ENCODE measurements at regions not wholly inside any gene's neighbourhood (a gene's known extent, or its start where the extent isn't known, plus 50 kb on each side); places are given as distances from the start of the nearest gene placed in this dataset.

DNA sequence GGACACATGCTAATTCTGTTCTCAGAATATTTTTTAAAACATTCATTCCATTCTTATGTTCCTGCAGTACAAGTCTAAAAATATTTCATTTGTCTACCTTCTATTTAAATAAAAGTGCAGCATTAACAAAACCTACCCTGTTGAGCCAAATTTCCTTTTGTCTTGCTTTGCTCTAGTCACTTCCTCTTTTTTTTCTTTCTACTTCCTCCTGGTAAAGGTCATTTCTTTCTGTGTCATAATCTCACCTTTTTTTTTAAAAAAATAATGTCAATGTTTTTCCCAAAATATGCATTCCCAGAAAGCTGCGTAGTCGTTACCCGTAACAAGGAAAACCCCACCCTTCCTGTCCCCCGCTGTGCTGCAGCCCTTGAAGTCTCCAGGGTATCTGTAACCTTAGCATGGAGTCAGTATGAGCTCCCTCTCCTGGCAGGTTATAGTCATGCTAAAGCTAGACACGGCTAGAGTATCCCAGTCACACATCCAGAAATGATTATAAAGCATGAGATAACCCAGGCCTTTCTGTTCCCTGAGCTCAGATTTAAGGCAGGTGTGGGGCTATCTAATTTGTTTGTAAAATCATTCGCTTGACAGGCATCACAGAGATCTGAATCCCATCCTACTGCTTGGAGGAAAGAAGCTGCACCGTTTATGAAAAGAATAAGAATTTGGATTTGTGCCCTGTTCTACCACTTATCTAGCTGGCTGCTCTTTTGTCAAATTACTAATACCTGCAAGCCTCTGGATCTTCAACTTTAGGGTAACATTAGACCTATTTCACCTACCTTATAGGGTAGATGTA, 51.1 kb upstream of the EED start:
- peak overlapping the region; percentile 75 for H3K4me2 ChIP-seq (ENCODE audit: low read depth, low read length, poor library complexity, severe bottlenecking)
- peak overlapping the region; percentile 63 for H3K9ac ChIP-seq (ENCODE audit: low read length)
- peak overlapping the region; percentile 56 for H3K4me3 ChIP-seq (ENCODE audit: low read length)
- H2AFZ ChIP-seq (ENCODE audit: low read length): peak overlapping the region; percentile 16
- H4K20me1 ChIP-seq (ENCODE audit: insufficient read depth, low read depth, low read length): no peaks in the 10 kb centered on the region
- peaks cover 80% of the 10 kb centered on the region for H3K4me1 ChIP-seq (ENCODE audit: low read length)
- no peaks in the 10 kb centered on the region for H3K79me2 ChIP-seq (ENCODE audit: low read length)
- DNase-seq: peak; percentile 99
- no peaks in the 10 kb centered on the region for H3K9me2 ChIP-seq (replicated peaks; ENCODE audit: insufficient read depth, low read length)
- no peaks in the 10 kb centered on the region for H3K36me3 ChIP-seq (ENCODE audit: insufficient read depth, low read length)
- peak overlapping the region; percentile 94 for H3K27ac ChIP-seq (ENCODE audit: low read length)
- H3K9me3 ChIP-seq (ENCODE audit: low read length): no peaks in the 10 kb centered on the region
- no peaks in the 10 kb centered on the region for H3K27me3 ChIP-seq (ENCODE audit: low read length)

DNA sequence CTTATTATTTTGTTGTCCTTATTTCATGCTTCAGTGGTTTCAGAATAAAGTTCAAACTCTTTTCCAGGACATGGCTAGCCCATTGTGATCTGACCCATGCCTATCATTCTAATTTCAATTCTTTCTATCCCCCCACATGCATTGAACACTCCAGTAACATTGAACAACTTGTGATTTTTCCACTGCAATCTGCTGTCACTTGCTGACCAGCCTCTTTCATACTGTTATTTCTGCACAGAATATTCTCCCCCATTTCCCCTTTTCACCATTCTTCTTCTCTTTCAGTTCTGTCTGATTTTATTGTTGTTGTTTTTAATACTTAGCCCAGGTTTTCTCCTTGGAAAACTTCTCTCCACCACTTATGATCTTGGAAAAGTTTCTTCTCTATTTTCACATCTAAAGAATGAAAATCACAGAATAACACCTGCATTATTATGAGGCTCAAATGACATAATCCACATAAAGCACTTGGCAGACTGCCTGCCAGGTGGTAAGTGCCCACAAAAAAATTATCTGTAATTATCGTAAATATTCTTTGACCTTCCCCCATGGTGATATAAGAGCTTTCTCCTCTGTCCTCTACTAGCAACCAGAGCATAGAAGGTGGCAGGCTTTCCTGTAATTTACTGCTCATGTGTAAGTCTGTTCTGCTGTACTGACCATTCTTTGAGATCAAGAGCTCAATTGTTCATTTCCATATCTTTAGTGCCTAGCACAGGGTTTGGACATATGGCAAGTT, 51.9 kb upstream of the EED start:
- H4K20me1 ChIP-seq (ENCODE audit: insufficient read depth, low read depth, low read length): no peaks in the 10 kb centered on the region
- peak overlapping the region; percentile 94 for H3K27ac ChIP-seq (ENCODE audit: low read length)
- H3K27me3 ChIP-seq (ENCODE audit: low read length): no peaks in the 10 kb centered on the region
- peak; percentile 92 for DNase-seq
- 0 out of 2 replicates have a peak overlapping the region, but pooled peaks have one; percentile 3 for H2AFZ ChIP-seq (ENCODE audit: low read length)
- H3K79me2 ChIP-seq (ENCODE audit: low read length): no peaks in the 10 kb centered on the region
- H3K4me3 ChIP-seq (ENCODE audit: low read length): peak overlapping the region; percentile 56
- H3K9me3 ChIP-seq (ENCODE audit: low read length): no peaks in the 10 kb centered on the region
- H3K4me1 ChIP-seq (ENCODE audit: low read length): peaks cover 73% of the 10 kb centered on the region
- H3K4me2 ChIP-seq (ENCODE audit: low read depth, low read length, poor library complexity, severe bottlenecking): peak overlapping the region; percentile 75
- no peaks in the 10 kb centered on the region for H3K9me2 ChIP-seq (replicated peaks; ENCODE audit: insufficient read depth, low read length)
- peak overlapping the region; percentile 63 for H3K9ac ChIP-seq (ENCODE audit: low read length)
- no peaks in the 10 kb centered on the region for H3K36me3 ChIP-seq (ENCODE audit: insufficient read depth, low read length)

DNA sequence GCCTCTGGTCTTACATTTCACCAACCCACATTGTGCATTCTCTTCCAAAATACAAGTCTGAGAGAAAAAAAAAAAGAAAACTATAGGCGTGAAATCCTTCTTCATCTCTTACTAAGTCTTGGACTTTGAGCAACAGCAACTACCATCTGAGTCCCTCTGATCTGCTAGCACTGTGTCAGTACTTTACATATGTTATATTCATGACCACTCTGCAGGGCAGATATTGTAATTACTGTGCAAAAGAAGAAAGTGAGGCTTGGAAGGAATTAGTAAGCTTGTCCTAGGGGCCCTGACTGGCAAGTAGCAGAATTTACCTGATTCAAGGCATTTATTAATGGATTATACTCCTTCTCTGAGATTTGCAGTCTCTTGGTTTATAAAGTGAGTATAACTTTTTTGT, 52.7 kb upstream of the EED start:
- peaks cover 72% of the 10 kb centered on the region for H3K4me1 ChIP-seq (ENCODE audit: low read length)
- no peaks in the 10 kb centered on the region for H3K36me3 ChIP-seq (ENCODE audit: insufficient read depth, low read length)
- no peak overlapping the region for H2AFZ ChIP-seq (ENCODE audit: low read length)
- peak overlapping the region; percentile 63 for H3K9ac ChIP-seq (ENCODE audit: low read length)
- no peaks in the 10 kb centered on the region for H3K9me3 ChIP-seq (ENCODE audit: low read length)
- H4K20me1 ChIP-seq (ENCODE audit: insufficient read depth, low read depth, low read length): no peaks in the 10 kb centered on the region
- peak overlapping the region; percentile 75 for H3K4me2 ChIP-seq (ENCODE audit: low read depth, low read length, poor library complexity, severe bottlenecking)
- no peaks in the 10 kb centered on the region for H3K27me3 ChIP-seq (ENCODE audit: low read length)
- no peaks in the 10 kb centered on the region for H3K9me2 ChIP-seq (replicated peaks; ENCODE audit: insufficient read depth, low read length)
- H3K4me3 ChIP-seq (ENCODE audit: low read length): peak overlapping the region; percentile 56
- H3K27ac ChIP-seq (ENCODE audit: low read length): peak overlapping the region; percentile 94
- DNase-seq: peak; percentile 77
- no peaks in the 10 kb centered on the region for H3K79me2 ChIP-seq (ENCODE audit: low read length)

DNA sequence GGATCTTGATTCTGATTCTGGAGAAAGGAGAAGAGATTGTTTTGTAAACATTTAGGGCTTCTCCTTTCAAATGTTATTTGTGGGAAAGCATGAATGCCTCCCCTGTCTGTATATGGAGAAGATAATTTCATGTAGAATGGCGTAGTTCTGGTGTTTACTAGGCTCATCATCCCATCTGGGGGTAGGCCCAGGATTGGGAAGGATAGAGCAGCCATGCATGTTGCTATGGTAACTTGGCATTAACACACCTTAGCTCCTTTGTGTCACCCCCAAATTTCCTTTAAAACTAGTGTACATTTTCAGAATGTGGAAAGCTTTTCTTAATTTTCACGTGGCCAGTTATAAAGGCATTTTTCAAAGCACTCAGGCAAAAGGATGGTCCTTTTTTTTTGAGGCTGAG, 57.5 kb upstream of the EED start:
- Histone ChIP-seq H3K9me2 (replicated peaks; ENCODE audit: insufficient read depth, low read length) (no peaks in the 10 kb centered on the region), H3K27me3 (ENCODE audit: low read length) (no peaks in the 10 kb centered on the region), H3K27ac (ENCODE audit: low read length) (no peak overlapping the region), H3K4me3 (ENCODE audit: low read length) (no peak overlapping the region), H3K4me1 (ENCODE audit: low read length) (peaks cover 43% of the 10 kb centered on the region), H3K36me3 (ENCODE audit: insufficient read depth, low read length) (no peaks in the 10 kb centered on the region), H3K4me2 (ENCODE audit: low read depth, low read length, poor library complexity, severe bottlenecking) (no peak overlapping the region), H3K9me3 (ENCODE audit: low read length) (no peaks in the 10 kb centered on the region), H4K20me1 (ENCODE audit: insufficient read depth, low read depth, low read length) (no peaks in the 10 kb centered on the region), H2AFZ (ENCODE audit: low read length) (peak overlapping the region; percentile 14; the same call in 1 of the 2 replicates), H3K9ac (ENCODE audit: low read length) (no peak overlapping the region), H3K79me2 (ENCODE audit: low read length) (no peaks in the 10 kb centered on the region)
- DNase-seq: no peak

DNA sequence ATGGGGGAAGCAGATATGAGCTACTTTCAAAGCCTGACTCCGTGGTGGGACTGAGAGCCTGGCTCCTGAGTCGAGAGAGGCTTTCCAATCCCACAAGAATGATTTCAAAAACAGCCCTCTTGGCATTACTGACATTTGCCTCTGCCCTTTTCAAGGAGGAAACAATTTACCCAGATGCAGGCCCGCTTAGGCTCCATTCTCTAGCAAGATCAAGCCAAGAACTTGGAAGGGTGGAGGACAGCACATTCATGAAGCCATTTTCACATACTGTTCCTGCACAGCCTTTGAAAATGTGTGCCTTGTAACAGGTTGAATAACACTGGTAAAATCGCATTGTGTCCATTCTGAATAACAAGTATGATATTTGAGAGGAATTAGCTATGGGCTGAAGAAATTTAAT, 58.2 kb upstream of the EED start:
- no peaks in the 10 kb centered on the region for H4K20me1 ChIP-seq (ENCODE audit: insufficient read depth, low read depth, low read length)
- H3K27ac ChIP-seq (ENCODE audit: low read length): no peak overlapping the region
- no peaks in the 10 kb centered on the region for H3K9me2 ChIP-seq (replicated peaks; ENCODE audit: insufficient read depth, low read length)
- no peak for DNase-seq
- no peak overlapping the region for H3K9ac ChIP-seq (ENCODE audit: low read length)
- H3K9me3 ChIP-seq (ENCODE audit: low read length): no peaks in the 10 kb centered on the region
- no peak overlapping the region for H3K4me3 ChIP-seq (ENCODE audit: low read length)
- H3K36me3 ChIP-seq (ENCODE audit: insufficient read depth, low read length): no peaks in the 10 kb centered on the region
- H3K4me2 ChIP-seq (ENCODE audit: low read depth, low read length, poor library complexity, severe bottlenecking): no peak overlapping the region
- peak overlapping the region; percentile 14 for H2AFZ ChIP-seq (ENCODE audit: low read length)
- H3K4me1 ChIP-seq (ENCODE audit: low read length): peaks cover 37% of the 10 kb centered on the region
- H3K27me3 ChIP-seq (ENCODE audit: low read length): no peaks in the 10 kb centered on the region
- H3K79me2 ChIP-seq (ENCODE audit: low read length): no peaks in the 10 kb centered on the region

DNA sequence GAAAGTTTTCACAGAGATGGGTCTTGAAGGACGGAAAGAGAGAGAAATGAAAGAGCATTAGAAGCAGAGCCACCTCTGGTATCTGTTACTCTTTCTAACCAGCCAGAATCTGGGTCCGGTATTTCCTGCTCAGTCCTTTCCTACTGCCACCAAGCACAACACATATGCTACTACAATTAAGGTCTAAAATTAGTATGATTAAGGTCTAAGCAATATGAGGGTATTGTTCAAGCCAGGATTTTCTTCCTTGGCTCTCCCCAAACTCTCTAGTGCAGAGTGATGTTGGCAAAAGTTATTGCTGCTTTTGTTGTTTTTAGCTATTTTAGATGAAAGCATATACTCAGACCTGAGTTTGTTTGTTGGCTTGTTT, 59.2 kb upstream of the EED start:
- Histone ChIP-seq H3K9ac (ENCODE audit: low read length) (no peak overlapping the region), H3K27me3 (ENCODE audit: low read length) (no peaks in the 10 kb centered on the region), H3K9me3 (ENCODE audit: low read length) (no peaks in the 10 kb centered on the region), H3K4me2 (ENCODE audit: low read depth, low read length, poor library complexity, severe bottlenecking) (no peak overlapping the region), H2AFZ (ENCODE audit: low read length) (no peak overlapping the region), H4K20me1 (ENCODE audit: insufficient read depth, low read depth, low read length) (no peaks in the 10 kb centered on the region), H3K79me2 (ENCODE audit: low read length) (no peaks in the 10 kb centered on the region), H3K36me3 (ENCODE audit: insufficient read depth, low read length) (no peaks in the 10 kb centered on the region), H3K9me2 (replicated peaks; ENCODE audit: insufficient read depth, low read length) (no peaks in the 10 kb centered on the region), H3K4me3 (ENCODE audit: low read length) (no peak overlapping the region), H3K27ac (ENCODE audit: low read length) (no peak overlapping the region), H3K4me1 (ENCODE audit: low read length) (peaks cover 27% of the 10 kb centered on the region)
- no peak for DNase-seq

DNA sequence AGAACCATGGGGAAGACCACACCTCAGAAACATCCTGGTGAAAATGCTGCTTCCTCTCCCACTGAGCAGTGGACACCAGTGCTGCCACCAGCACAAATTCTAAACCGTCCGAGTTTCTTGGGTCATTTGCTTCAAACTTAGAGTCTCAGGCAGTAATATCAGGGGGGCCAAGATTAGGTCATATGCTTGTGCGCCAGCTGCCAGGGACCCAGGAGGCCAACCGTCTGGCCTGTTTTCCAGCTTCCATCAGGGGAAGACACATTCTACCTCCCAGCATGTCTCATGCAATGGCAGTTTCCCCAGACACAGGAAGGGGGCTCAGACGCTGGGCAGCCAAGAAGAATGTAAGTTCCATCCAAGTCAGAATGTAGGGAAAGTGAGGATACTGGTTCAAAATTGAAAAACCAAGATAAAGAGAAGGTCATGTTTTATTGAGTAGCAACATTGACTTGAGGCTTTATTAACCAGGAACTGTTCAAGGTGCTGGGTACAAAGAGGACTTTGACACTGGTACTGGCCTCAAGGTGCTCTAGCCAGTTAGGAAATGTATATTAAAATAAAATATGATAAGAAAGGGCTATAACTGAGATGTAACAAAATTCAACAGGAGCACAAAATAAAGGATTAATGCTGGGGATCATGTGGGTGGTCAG, 59.7 kb upstream of the EED start:
- Histone ChIP-seq H3K9ac (ENCODE audit: low read length) (no peak overlapping the region), H3K27ac (ENCODE audit: low read length) (no peak overlapping the region), H2AFZ (ENCODE audit: low read length) (no peak overlapping the region)

DNA sequence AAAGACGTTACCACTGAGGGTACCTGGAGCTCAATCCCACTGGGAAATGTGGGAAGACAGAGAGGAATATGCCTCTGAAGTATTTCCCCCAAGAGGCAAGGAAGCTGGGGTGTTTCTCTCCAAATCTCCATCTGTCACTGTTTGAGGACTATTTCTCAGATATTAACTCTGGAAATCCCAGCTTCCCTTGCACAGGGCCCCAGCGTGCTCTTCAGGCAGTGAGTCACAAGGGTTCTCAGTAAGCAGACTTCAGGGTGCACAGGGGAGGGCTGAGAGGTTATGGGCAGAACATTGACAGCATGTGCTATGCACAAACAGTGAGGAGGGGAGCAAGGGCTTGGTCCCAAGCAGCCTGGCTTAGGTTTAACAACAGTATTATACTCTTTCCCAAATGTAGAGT, 60.9 kb upstream of the EED start:
- Histone ChIP-seq H3K4me2 (ENCODE audit: low read depth, low read length, poor library complexity, severe bottlenecking) (peak overlapping the region; percentile 9), H3K36me3 (ENCODE audit: insufficient read depth, low read length) (no peaks in the 10 kb centered on the region), H3K27ac (ENCODE audit: low read length) (no peak overlapping the region), H3K9me3 (ENCODE audit: low read length) (no peaks in the 10 kb centered on the region), H3K79me2 (ENCODE audit: low read length) (no peaks in the 10 kb centered on the region), H4K20me1 (ENCODE audit: insufficient read depth, low read depth, low read length) (no peaks in the 10 kb centered on the region), H3K27me3 (ENCODE audit: low read length) (no peaks in the 10 kb centered on the region), H3K4me1 (ENCODE audit: low read length) (peaks cover 22% of the 10 kb centered on the region), H3K4me3 (ENCODE audit: low read length) (no peak overlapping the region), H2AFZ (ENCODE audit: low read length) (peak overlapping the region; percentile 55; the same call in 1 of the 2 replicates), H3K9ac (ENCODE audit: low read length) (no peak overlapping the region), H3K9me2 (replicated peaks; ENCODE audit: insufficient read depth, low read length) (no peaks in the 10 kb centered on the region)
- no peak for DNase-seq

More for the DNA sequence above, 59.7 kb upstream of the EED start:
- no peak overlapping the region for H3K4me3 ChIP-seq (ENCODE audit: low read length)
- no peaks in the 10 kb centered on the region for H3K36me3 ChIP-seq (ENCODE audit: insufficient read depth, low read length)
- H3K4me1 ChIP-seq (ENCODE audit: low read length): peaks cover 22% of the 10 kb centered on the region
- no peaks in the 10 kb centered on the region for H3K27me3 ChIP-seq (ENCODE audit: low read length)
- H3K9me2 ChIP-seq (replicated peaks; ENCODE audit: insufficient read depth, low read length): no peaks in the 10 kb centered on the region
- H3K9me3 ChIP-seq (ENCODE audit: low read length): no peaks in the 10 kb centered on the region
- H3K4me2 ChIP-seq (ENCODE audit: low read depth, low read length, poor library complexity, severe bottlenecking): no peak overlapping the region
- no peaks in the 10 kb centered on the region for H3K79me2 ChIP-seq (ENCODE audit: low read length)
- no peaks in the 10 kb centered on the region for H4K20me1 ChIP-seq (ENCODE audit: insufficient read depth, low read depth, low read length)
- no peak for DNase-seq

Data from Karpas-422 (cell line).